Sigmoid colon (tissue), 4 donors: ENCODE measurements at regions not wholly inside any gene's neighbourhood (a gene's known extent, or its start where the extent isn't known, plus 50 kb on each side); places are given as distances from the start of the nearest gene placed in this dataset.

Source experiments
- CTCF ChIP-seq, 4 experiments: fragments of 450-650 bp in 3 of 4; fragments of 200-600 bp in 1 of 4; IDR thresholded peaks; one replicate each; pipeline ENCODE4 v1.5.1; 2016 to 2019; ENCODE audit warnings: antibody characterized with exemption in 4 of 4, mild to moderate bottlenecking in 3 of 4, moderate library complexity in 2 of 4
- EP300 ChIP-seq, 4 donors: sonication (generic); formaldehyde crosslinking; IDR thresholded peaks; one replicate each; pipeline ENCODE4 v1.6.1; 2017; ENCODE audit warnings: antibody characterized with exemption in 4 of 4
- POLR2A ChIP-seq, 2 donors: fragments of 450-650 bp; IDR thresholded peaks; one replicate each; pipeline ENCODE4 v1.6.1; 2016; ENCODE audit warnings: antibody characterized with exemption in 2 of 2, mild to moderate bottlenecking in 2 of 2, moderate library complexity in 2 of 2
- POLR2AphosphoS5 ChIP-seq, 4 donors: sonication (generic); formaldehyde crosslinking; IDR thresholded peaks; one replicate each; pipeline ENCODE4 v1.6.1; 2017; ENCODE audit warnings: antibody characterized with exemption in 4 of 4

GRCh38 chr5:174383210-174384167 lies 338.0 kb downstream of the NSG2 start:
- TF ChIP-seq CTCF (IDR thresholded peaks at IDR 0.05) (no peak), POLR2A (IDR thresholded peaks at IDR 0.05) (no peak), POLR2AphosphoS5 (IDR thresholded peaks at IDR 0.05) (no peak), EP300 (IDR thresholded peaks at IDR 0.05) (no peak)
